Parathyroid adenoma (tissue), 2 donors: ENCODE measurements at regions not wholly inside any gene's neighbourhood (a gene's known extent, or its start where the extent isn't known, plus 50 kb on each side); places are given as distances from the start of the nearest gene placed in this dataset.

Experiments
- H2AFZ ChIP-seq: fragments of 300-600 bp; sonication (generic); one replicate; pipeline ENCODE4 v1.7.0; 2017; ENCODE audit warnings: antibody characterized with exemption, mild to moderate bottlenecking
- H3K27ac ChIP-seq: fragments of 300-600 bp; sonication (generic); one replicate; pipeline ENCODE4 v1.7.0; 2017
- H3K27me3 ChIP-seq: fragments of 300-600 bp; sonication (generic); one replicate; pipeline ENCODE4 v1.7.0; 2017; ENCODE audit warnings: low read length; ENCODE audit not compliant: control insufficient read depth, insufficient read depth
- H3K36me3 ChIP-seq: fragments of 300-600 bp; sonication (generic); one replicate; pipeline ENCODE4 v1.7.0; 2017; ENCODE audit warnings: low read length; ENCODE audit not compliant: control insufficient read depth, insufficient read depth
- H3K4me1 ChIP-seq: fragments of 300-600 bp; sonication (generic); one replicate; pipeline ENCODE4 v1.7.0; 2017; ENCODE audit warnings: control low read depth
- H3K4me2 ChIP-seq: fragments of 300-600 bp; sonication (generic); one replicate; pipeline ENCODE4 v1.7.0; 2017; ENCODE audit warnings: low read length
- H3K4me3 ChIP-seq: fragments of 300-600 bp; sonication (generic); one replicate; pipeline ENCODE4 v1.7.0; 2017; ENCODE audit warnings: low read depth, low read length
- H3K79me2 ChIP-seq: fragments of 300-600 bp; sonication (generic); one replicate; pipeline ENCODE4 v1.7.0; 2017; ENCODE audit warnings: control low read depth
- H3K9ac ChIP-seq: fragments of 300-600 bp; sonication (generic); one replicate; pipeline ENCODE4 v1.7.0; 2017; ENCODE audit warnings: mild to moderate bottlenecking
- H3K9me3 ChIP-seq: fragments of 300-600 bp; sonication (generic); one replicate; pipeline ENCODE4 v1.7.0; 2017; ENCODE audit warnings: low read length; ENCODE audit not compliant: control insufficient read depth
- TF ChIP-seq, protein P1 (sequence below): fragments of 300-600 bp; sonication (generic); IDR thresholded peaks from one replicate; pipeline ENCODE4 v1.7.0; 2017; ENCODE audit warnings: antibody characterized with exemption, mild to moderate bottlenecking
- donor health status: primary hyperparathyroidism.

DNA sequence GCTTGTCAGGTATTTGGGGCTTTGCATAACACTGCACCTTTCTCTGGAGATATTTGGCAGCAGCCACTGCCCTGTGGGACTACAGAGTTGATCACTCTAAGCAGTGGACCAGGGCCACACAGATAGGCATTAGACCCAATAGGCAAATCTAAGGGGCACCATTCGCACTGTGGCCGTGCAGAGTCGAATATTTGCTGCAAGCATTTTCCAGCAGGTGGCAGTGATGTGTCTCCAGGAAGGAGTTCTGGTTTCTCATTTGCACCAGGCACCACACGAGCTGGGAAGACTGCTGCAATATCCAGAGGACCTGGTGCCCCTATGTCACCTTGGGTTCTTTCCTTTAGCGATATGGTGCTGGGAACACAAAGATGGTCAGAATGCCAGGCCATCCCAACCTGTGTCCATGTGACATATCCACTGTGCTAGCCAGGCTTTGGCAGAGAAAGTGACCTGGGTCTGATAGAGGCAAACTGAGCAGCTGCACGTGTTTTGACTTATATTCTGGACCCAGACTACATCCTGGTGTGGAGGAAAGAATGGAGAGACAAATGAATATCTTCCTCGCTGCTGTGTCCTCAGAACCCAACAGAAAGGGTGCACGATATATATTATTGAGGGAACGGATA is 318.7 kb downstream of the BUD13 start:
- no peak overlapping the region for H3K9ac ChIP-seq
- no peak overlapping the region for H3K27ac ChIP-seq
- no peak overlapping the region for H3K4me2 ChIP-seq
- H3K79me2 ChIP-seq = no peaks in the 10 kb centered on the region
- TF ChIP-seq, protein P1, sequence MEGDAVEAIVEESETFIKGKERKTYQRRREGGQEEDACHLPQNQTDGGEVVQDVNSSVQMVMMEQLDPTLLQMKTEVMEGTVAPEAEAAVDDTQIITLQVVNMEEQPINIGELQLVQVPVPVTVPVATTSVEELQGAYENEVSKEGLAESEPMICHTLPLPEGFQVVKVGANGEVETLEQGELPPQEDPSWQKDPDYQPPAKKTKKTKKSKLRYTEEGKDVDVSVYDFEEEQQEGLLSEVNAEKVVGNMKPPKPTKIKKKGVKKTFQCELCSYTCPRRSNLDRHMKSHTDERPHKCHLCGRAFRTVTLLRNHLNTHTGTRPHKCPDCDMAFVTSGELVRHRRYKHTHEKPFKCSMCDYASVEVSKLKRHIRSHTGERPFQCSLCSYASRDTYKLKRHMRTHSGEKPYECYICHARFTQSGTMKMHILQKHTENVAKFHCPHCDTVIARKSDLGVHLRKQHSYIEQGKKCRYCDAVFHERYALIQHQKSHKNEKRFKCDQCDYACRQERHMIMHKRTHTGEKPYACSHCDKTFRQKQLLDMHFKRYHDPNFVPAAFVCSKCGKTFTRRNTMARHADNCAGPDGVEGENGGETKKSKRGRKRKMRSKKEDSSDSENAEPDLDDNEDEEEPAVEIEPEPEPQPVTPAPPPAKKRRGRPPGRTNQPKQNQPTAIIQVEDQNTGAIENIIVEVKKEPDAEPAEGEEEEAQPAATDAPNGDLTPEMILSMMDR = no peak
- no peaks in the 10 kb centered on the region for H3K4me1 ChIP-seq
- no peak overlapping the region for H3K4me3 ChIP-seq
- H3K27me3 ChIP-seq = no peaks in the 10 kb centered on the region
- no peaks in the 10 kb centered on the region for H3K9me3 ChIP-seq
- no peaks in the 10 kb centered on the region for H3K36me3 ChIP-seq
- H2AFZ ChIP-seq = no peak overlapping the region

DNA sequence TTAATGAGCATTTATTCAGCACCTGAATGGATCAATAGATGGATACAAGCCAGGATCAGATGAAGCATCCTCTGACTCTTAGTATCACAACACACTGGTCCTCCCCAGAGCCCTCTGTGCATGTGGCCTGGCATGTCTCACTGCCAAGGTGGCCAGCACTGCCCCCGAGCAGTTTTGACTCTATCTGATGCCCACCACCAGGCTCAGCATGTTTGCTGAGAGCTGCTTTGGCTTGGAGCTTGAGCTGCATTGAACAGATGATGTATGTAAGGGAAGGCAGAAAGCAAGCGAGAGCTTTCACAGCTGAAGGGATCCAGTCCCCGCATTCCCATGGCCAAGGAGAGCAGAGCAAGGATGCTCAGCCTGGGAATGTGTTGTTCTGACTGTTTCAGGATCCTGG is 320.3 kb downstream of the BUD13 start:
- no peaks in the 10 kb centered on the region for H3K79me2 ChIP-seq

DNA sequence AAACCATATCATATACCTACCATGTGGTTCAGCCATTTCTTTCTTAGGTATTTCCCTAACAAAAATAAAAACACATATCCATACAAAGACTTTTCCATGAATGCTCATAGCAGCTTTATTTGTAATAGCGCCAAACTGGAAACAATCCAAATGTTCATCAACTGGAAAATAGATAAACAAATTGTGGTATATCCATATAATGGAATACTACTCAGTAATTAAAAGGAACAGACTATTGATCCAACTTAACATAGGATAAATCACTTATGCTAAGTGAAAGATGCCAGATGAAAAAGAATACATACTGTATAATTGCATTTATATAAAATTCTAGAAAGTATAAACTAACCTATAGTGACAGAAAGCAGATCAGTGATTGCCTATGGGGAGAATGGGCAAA is 323.3 kb downstream of the BUD13 start:
- H3K36me3 ChIP-seq = no peaks in the 10 kb centered on the region
- no peak overlapping the region for H3K9ac ChIP-seq
- no peaks in the 10 kb centered on the region for H3K9me3 ChIP-seq
- H2AFZ ChIP-seq = no peak overlapping the region
- H3K4me3 ChIP-seq = no peak overlapping the region
- H3K27ac ChIP-seq = no peak overlapping the region
- no peaks in the 10 kb centered on the region for H3K79me2 ChIP-seq
- H3K4me1 ChIP-seq = no peaks in the 10 kb centered on the region
- TF ChIP-seq, protein P1 = no peak
- H3K27me3 ChIP-seq = no peaks in the 10 kb centered on the region
- no peak overlapping the region for H3K4me2 ChIP-seq

More for the DNA sequence above, 320.3 kb downstream of the BUD13 start:
- Histone ChIP-seq H3K9me3 (no peaks in the 10 kb centered on the region), H3K27ac (no peak overlapping the region), H3K4me2 (no peak overlapping the region), H2AFZ (no peak overlapping the region), H3K4me1 (no peaks in the 10 kb centered on the region), H3K4me3 (no peak overlapping the region), H3K36me3 (no peaks in the 10 kb centered on the region), H3K9ac (no peak overlapping the region), H3K27me3 (no peaks in the 10 kb centered on the region)
- TF ChIP-seq, protein P1 = no peak

DNA sequence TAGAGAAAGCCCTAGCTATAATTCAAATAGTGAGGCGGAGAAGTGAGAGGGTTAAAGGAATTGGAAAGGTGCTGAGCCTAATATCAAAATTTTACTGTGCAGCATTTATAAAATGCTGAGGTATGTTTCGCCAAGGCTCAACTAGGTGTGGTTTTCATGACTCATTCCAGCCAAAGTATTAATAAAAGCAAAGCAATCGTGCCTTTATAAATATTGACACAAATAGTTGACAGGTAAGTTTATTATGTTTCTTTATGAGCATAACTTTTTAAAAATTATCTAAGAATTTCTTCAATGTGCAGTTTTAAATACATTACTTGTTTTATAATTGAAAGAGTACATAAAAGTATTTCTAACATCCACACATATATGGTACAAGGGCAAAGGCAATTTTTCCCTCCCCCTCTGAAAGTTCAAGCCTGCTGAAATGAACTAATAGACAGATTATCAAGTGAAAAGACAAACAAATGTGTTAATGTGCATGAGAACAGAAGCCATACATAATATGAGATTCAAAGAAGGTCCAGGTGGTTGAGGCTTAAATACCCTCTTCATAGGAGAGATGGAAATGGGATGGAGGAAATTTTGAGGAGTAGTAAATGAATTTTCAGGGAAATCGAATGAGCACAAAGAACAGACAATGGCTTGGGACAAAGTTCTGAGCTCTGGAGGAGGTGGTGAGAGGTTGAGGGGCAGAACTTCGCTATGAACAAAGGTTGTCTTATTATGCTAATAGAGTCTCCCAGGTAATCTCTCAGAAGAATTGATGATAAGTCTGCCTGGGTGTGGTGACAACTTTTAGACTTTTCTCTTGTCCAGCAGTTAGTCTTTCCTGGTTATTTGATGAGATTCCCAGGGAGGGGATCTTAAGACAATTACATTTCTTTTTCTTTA is 326.5 kb downstream of the BUD13 start:
- H3K4me3 ChIP-seq = no peak overlapping the region
- H3K27me3 ChIP-seq = no peaks in the 10 kb centered on the region
- H3K4me1 ChIP-seq = no peaks in the 10 kb centered on the region
- TF ChIP-seq, protein P1 = no peak
- no peak overlapping the region for H3K4me2 ChIP-seq
- H2AFZ ChIP-seq = no peak overlapping the region
- H3K79me2 ChIP-seq = no peaks in the 10 kb centered on the region
- H3K9ac ChIP-seq = no peak overlapping the region
- H3K9me3 ChIP-seq = no peaks in the 10 kb centered on the region
- no peak overlapping the region for H3K27ac ChIP-seq
- H3K36me3 ChIP-seq = no peaks in the 10 kb centered on the region
